OCI-LY1 (cell line): ENCODE measurements at regions not wholly inside any gene's neighbourhood (a gene's known extent, or its start where the extent isn't known, plus 50 kb on each side); places are given as distances from the start of the nearest gene placed in this dataset.

Experiments used
- EZH2 ChIP-seq: fragments of 200-600 bp; sonication (generic), shearing (Covaris generic); IDR thresholded peaks from 2 replicates; pipeline ENCODE4 v1.8.0; 2017; ENCODE audit warnings: borderline replicate concordance, mixed run types, mild to moderate bottlenecking, antibody characterized with exemption, low read length, moderate library complexity, mixed read lengths
- TF ChIP-seq, protein P1 (sequence below): fragments of 200-600 bp; sonication (generic), shearing (Covaris generic); IDR thresholded peaks from 2 replicates; pipeline ENCODE4 v1.5.1; 2017; ENCODE audit warnings: mild to moderate bottlenecking, antibody characterized with exemption, low read length, moderate library complexity, mixed read lengths

DNA sequence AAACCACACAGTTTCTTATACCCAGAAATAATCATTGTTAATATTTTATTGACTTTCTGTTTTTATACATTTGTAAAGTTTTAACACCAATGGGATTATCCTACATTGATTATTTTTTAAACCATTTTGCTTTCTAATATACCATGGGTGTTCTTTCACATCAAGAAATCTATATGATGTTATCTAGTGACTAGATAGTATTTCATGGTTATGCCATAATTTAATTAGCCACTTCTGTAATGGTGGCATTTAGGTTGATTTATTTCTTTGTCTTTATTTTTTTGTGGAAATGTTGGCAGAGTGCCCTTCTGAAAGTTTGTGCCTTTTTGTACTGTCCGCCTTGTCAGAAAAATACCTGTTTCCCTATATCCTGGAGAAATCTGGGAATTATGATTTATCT, 193.3 kb downstream of the CEP135 start:
- TF ChIP-seq, protein P1, sequence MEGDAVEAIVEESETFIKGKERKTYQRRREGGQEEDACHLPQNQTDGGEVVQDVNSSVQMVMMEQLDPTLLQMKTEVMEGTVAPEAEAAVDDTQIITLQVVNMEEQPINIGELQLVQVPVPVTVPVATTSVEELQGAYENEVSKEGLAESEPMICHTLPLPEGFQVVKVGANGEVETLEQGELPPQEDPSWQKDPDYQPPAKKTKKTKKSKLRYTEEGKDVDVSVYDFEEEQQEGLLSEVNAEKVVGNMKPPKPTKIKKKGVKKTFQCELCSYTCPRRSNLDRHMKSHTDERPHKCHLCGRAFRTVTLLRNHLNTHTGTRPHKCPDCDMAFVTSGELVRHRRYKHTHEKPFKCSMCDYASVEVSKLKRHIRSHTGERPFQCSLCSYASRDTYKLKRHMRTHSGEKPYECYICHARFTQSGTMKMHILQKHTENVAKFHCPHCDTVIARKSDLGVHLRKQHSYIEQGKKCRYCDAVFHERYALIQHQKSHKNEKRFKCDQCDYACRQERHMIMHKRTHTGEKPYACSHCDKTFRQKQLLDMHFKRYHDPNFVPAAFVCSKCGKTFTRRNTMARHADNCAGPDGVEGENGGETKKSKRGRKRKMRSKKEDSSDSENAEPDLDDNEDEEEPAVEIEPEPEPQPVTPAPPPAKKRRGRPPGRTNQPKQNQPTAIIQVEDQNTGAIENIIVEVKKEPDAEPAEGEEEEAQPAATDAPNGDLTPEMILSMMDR, result no peak
- no peak for TF ChIP-seq EZH2
